HG03575 (cell line): ENCODE measurements at regions not wholly inside any gene's neighbourhood (a gene's known extent, or its start where the extent isn't known, plus 50 kb on each side); places are given as distances from the start of the nearest gene placed in this dataset.

Experiments
- ATAC-seq: cut with Tn5 transposase; IDR thresholded peaks from one replicate; pipeline ENCODE4 v1.9.1; 2021; ENCODE audit not compliant: unreplicated experiment, insufficient number of reproducible peaks, low FRiP score; ENCODE audit errors: extremely low read depth

DNA sequence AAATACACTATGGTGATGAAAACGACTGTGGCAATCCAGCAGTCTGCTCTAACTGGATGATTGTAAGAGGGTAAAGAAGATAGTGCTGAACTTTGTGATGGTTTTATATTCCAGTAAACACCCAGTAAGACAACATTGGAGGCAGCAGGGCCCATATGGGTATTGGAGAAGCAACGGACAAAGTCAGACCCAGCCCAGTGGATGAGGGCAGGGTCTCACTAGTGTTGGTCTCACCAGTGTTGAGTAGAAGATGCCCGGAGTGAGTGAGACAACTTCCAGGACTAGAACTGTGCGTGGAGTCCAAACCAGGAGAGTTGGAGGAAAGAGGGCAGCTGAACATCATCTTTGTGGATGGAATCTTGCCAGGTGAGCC is 71.9 kb upstream of the CELF4 start:
- ATAC-seq = no peak

DNA sequence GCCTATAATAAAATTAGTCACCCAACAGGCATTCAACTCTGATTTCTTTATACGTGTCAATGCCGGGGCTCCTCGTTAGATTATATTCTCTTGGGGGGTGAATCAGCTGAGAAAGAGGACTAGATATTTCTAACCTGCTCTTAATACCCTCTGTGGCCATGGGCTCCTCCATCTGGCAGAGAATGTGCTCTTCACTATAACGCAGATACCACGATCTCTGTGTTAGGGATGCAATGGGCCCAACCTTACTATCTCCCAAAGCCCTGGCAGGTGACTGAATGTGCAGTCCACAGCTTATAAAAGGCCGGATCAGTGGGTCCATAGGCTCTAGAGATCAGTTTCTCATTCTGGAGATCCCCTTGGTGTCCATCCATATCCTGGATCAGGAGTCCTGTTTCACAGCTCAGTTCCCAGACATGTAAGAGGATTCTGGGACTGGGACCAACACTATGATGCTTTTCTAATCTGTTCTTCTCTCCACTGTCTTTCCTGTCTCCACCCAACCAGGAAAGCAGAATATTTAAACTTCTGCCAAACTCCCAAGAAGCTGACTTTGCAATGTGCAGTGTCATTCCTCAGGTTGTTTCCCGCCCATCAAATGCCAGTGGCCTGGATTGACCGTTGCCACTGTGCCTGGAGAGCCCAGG is 71.4 kb upstream of the CELF4 start:
- ATAC-seq = no peak

DNA sequence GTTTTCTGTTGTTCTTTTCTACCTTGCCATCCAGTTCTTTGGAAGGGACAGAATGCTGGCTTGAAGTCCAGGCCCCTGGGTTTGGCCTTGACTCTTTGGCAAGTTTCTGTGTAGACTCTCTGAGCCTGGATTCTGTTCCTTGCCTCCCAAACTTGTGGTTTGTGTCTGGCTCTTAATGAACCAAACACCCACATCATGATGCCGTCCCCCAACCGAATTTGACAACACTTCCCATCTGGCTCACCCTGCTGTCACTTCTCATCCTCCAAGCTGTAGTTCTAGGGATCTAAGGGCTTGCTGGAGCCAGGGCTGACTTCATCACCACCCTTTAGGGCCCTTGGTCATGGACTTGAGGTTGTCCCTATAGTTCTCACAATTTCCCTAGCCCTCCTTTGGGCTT is 68.9 kb upstream of the CELF4 start:
- no peak for ATAC-seq

DNA sequence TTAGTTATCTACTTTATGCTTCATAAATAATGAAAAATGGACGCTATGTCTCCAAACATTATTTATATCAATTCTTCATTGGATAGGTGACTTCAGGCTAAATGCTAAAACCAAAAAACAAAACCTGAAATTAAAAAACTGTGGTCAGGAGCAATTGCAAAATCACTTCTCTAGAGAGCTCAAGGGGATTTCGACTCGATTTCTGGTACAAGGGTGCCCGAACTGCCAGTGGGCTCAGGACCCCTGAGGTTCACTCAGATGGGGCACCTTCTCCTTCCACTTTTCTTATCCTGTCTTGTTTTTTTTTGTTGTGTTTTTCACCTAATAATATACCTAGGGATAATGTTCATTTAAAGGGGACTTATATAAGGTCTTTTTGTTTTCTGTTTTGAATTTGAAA is 65.8 kb upstream of the CELF4 start:
- no peak for ATAC-seq

DNA sequence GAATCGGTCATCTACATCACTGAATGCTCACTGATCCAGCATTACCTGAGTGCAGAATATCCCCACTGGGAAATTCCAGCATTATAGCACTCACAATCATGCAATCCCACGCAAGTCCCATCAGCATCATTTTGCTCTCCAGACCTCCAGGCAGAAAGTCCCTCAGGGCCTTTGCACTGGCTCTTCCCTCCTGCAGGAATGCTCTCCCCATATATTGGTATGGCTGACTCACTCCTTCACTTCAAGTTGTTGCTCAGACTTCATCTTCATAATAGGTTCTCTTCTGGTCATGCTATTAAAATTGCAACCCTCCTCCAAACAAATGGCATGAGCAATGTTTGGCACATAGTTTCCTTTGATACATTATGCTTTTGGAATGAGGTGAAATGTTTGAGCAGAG is 64.7 kb upstream of the CELF4 start:
- ATAC-seq = no peak

DNA sequence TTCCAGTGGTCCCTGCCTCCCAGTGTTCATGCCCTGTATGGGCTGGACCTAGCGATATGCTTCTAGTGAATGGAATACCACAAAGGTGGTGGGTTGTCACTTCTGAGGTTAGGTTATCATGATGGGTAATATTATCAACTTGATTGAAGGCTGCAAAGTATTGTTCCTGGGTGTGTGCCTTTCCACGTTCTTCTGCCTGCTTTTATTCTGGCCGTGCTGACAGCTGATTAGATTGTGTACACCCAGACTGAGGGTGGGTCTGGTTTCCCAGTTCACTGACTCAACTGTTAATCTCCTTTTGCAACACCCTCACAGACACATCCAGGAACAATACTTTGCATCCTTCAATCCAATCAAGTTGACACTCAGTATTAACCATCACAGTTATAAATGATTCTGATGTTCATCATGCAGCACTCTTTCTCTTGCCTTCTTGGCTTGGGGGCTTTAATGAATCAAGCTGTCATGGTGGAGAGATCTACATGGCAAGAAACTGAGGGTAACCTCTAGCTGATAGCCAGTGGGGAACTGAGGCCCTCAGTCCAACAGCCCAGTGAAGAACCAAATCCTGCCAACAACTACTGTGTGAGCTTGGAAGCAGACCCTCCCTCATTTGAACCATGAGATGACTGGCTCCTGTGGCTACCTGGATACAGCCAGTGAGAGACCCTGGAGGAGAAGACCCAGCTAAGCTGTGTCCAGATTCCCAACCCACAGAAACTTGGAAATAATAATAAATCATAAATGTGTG is 63.0 kb upstream of the CELF4 start:
- no peak for ATAC-seq

DNA sequence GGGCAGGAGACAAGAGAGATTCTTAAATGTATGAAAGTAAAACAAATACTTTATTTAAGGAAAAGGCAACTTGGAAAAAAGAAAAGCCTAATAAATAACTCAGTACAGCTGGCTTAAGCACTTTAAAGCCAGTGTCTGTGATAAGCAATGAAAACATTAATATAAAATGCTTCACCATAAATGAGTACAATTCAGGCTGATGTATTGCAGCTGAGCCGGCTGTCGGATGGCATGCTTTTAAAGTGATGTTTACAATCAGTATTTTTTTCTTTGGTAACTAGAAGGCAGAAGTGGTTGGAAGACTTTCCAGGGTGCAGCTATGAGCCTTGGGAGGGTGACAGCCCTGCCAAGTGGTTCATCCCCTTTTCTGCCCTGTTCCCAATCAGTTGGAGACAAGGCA is 58.7 kb upstream of the CELF4 start:
- ATAC-seq = no peak

DNA sequence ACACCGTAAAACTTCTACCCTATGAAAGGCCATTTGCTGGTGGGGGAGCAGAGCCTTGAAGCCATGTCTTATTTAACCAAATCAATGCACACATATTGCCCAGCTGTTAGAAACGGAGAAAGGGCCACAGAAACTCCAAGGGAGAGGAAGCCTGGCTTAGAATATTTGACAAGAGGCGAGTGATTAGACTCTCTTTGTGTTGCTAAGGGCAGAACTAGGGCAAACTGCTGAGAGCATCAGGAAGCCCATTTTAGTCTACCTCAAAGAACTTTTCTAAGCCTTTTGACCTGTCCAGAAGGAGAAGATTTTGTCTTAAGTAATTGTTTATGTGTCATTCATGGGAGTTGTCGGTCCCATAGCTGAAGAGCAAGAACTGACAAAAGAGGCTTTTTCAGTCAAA is 54.4 kb upstream of the CELF4 start:
- ATAC-seq = no peak

DNA sequence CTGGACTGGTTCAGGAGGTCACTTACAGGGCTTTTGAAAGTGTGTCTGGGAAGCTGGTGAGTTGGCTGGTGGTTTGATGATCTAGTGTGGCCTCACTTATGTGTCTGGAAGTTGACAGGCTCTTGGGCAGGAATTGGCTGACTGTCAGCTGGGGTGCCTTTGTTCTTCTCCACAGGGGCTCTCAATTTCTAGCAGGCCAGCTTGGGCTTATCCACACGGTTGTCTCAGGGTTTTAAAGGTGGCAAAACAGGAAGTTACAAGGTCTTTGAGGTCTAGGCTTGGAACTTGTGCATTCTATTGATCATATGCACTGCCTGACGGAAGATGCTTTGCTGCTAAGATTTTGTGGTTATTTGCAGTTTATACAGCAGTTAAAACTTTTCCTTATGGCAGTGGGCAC is 52.0 kb upstream of the CELF4 start:
- no peak for ATAC-seq
